Panc1 (cell line): ENCODE measurements at regions not wholly inside any gene's neighbourhood (a gene's known extent, or its start where the extent isn't known, plus 50 kb on each side); places are given as distances from the start of the nearest gene placed in this dataset.

Experiments used
- ATAC-seq: fragments of 200-7000 bp; cut with Tn5 transposase; 2 replicates; pipeline ENCODE4 v1.9.1; 2020; ENCODE audit warnings: mild to moderate bottlenecking, moderate library complexity
- BruUV-seq: library from RNA; stranded (reverse); fragments of 400-500 nt; replicated peaks from 2 replicates; lab custom pipeline; 2021; lab: Mats Ljungman, UMichigan
- CTCF ChIA-PET: fragments of 300-600 bp; sonication (Branson Sonifier 250); formaldehyde crosslinking; loops from one replicate; lab custom pipeline; 2022; ENCODE audit warnings: antibody characterized with exemption; lab: Charles Lee
- POLR2A ChIA-PET: fragments of 300-600 bp; sonication (Branson Sonifier 250); formaldehyde crosslinking; loops from one replicate; lab custom pipeline; 2022; ENCODE audit warnings: antibody characterized with exemption; lab: Charles Lee
- DNase-seq: peaks from one replicate; pipeline ENCODE4 v3.0.0-alpha.2; 2010; ENCODE audit warnings: low read depth, low spot score
- H3K27ac ChIP-seq: 2 replicates; pipeline ENCODE4 v1.5.1; 2011; ENCODE audit warnings: mild to moderate bottlenecking, low read length, inconsistent platforms
- H3K27me3 ChIP-seq: fragments of 200-500 bp; sonication (Bioruptor generic); 2 replicates; pipeline ENCODE4 v1.6.0; 2014; ENCODE audit warnings: low read length, inconsistent platforms; ENCODE audit not compliant: control insufficient read depth, insufficient read depth
- H3K36me3 ChIP-seq: fragments of 200-500 bp; sonication (Bioruptor generic); 2 replicates; pipeline ENCODE4 v1.5.1; 2014; ENCODE audit warnings: inconsistent platforms, mild to moderate bottlenecking, low read length, moderate library complexity; ENCODE audit not compliant: control insufficient read depth, insufficient read depth
- H3K4me1 ChIP-seq: 2 replicates; pipeline ENCODE4 v1.5.1; 2011; ENCODE audit warnings: inconsistent platforms, mild to moderate bottlenecking, low read length, moderate library complexity; ENCODE audit not compliant: control insufficient read depth, insufficient read depth
- H3K4me3 ChIP-seq, 2 experiments: 2 replicates each; pipeline ENCODE4 v1.5.1; 2011 to 2012; ENCODE audit warnings: low read depth in 2 of 2, low read length in 2 of 2, mild to moderate bottlenecking in 2 of 2, inconsistent platforms in 1 of 2, moderate library complexity in 1 of 2
- H3K9me3 ChIP-seq: fragments of 200-500 bp; sonication (Bioruptor generic); 2 replicates; pipeline ENCODE4 v1.5.1; 2014; ENCODE audit warnings: low read depth, mild to moderate bottlenecking, inconsistent platforms, low read length, moderate library complexity; ENCODE audit not compliant: control insufficient read depth, insufficient read depth
- POLR2AphosphoS5 ChIP-seq: IDR thresholded peaks from 2 replicates; pipeline ENCODE4 v1.6.1; 2012; ENCODE audit warnings: mild to moderate bottlenecking, low read depth, low read length, moderate library complexity
- SIN3A ChIP-seq: IDR thresholded peaks from 2 replicates; pipeline ENCODE4 v1.6.1; 2012; ENCODE audit warnings: low read depth, mild to moderate bottlenecking, low read length, moderate library complexity, borderline replicate concordance; ENCODE audit not compliant: insufficient read depth
- TCF7L2 ChIP-seq: IDR thresholded peaks from 2 replicates; pipeline ENCODE4 v1.6.1; 2011; ENCODE audit warnings: mild to moderate bottlenecking, low read depth, low read length, inconsistent platforms
- in situ Hi-C: cut with HindIII; loops from 2 replicates; pipeline ENCODE4 v1.10.0; 2016; ENCODE audit warnings: low sequenced_read_pairs, low pct_unique_long_range_greater_than_20kb
- intact Hi-C: fragments of 100-400 bp; cut with micrococcal nuclease; formaldehyde crosslinking; loops from one replicate; pipeline ENCODE4 v1.10.0; 2022; ENCODE audit not compliant: unreplicated experiment
- TF ChIP-seq, protein P1 (sequence below), 2 experiments: IDR thresholded peaks; 2 replicates each; pipeline ENCODE4 v1.6.1; 2011 to 2012; ENCODE audit warnings: low read depth in 2 of 2, control low read depth in 1 of 2, low read length in 1 of 2, mild to moderate bottlenecking in 1 of 2, moderate library complexity in 1 of 2; ENCODE audit not compliant: insufficient read depth in 1 of 2
- TF ChIP-seq, protein P2 (sequence below): fragments of 450-650 bp; IDR thresholded peaks from 2 replicates; pipeline ENCODE4 v1.5.1; 2017; ENCODE audit warnings: mild to moderate bottlenecking

DNA sequence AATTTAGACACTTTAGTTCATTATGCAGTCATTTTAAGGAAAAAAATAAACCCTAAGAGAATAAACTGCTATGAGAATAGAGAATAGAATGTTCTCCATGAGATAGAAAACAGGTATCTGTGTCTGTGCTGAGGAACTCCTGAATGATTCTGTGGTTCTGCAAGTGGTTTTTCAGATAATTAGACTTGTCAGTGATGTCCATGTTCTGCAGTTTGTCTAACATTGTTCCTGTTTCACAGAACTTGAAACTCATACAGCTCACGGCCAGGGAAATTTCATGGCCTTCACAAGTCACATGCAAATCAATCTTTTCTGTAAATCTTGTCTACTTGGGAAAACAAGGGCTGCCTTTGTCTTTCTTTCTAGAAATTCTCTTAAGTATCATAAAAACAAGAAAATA is 73.4 kb upstream of the HMGCLL1 start:
- ChIA-PET CTCF (no interaction called here), POLR2A (no interaction called here)
- Histone ChIP-seq H3K4me3 (no peak overlapping the region), H3K4me1 (no peaks in the 10 kb centered on the region), H3K27me3 (no peaks in the 10 kb centered on the region), H3K27ac (no peak overlapping the region), H3K36me3 (no peaks in the 10 kb centered on the region), H3K9me3 (no peaks in the 10 kb centered on the region)
- BruUV-seq = no TSS peak
- TF ChIP-seq POLR2AphosphoS5 (no peak), TCF7L2 (no peak), SIN3A (no peak)
- TF ChIP-seq, protein P1, sequence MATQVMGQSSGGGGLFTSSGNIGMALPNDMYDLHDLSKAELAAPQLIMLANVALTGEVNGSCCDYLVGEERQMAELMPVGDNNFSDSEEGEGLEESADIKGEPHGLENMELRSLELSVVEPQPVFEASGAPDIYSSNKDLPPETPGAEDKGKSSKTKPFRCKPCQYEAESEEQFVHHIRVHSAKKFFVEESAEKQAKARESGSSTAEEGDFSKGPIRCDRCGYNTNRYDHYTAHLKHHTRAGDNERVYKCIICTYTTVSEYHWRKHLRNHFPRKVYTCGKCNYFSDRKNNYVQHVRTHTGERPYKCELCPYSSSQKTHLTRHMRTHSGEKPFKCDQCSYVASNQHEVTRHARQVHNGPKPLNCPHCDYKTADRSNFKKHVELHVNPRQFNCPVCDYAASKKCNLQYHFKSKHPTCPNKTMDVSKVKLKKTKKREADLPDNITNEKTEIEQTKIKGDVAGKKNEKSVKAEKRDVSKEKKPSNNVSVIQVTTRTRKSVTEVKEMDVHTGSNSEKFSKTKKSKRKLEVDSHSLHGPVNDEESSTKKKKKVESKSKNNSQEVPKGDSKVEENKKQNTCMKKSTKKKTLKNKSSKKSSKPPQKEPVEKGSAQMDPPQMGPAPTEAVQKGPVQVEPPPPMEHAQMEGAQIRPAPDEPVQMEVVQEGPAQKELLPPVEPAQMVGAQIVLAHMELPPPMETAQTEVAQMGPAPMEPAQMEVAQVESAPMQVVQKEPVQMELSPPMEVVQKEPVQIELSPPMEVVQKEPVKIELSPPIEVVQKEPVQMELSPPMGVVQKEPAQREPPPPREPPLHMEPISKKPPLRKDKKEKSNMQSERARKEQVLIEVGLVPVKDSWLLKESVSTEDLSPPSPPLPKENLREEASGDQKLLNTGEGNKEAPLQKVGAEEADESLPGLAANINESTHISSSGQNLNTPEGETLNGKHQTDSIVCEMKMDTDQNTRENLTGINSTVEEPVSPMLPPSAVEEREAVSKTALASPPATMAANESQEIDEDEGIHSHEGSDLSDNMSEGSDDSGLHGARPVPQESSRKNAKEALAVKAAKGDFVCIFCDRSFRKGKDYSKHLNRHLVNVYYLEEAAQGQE (IDR thresholded peaks at IDR 0.05; ENCODE audit: insufficient read depth in 1 of 2, low read depth in 2 of 2, low read length in 1 of 2) = no peak
- TF ChIP-seq, protein P2, sequence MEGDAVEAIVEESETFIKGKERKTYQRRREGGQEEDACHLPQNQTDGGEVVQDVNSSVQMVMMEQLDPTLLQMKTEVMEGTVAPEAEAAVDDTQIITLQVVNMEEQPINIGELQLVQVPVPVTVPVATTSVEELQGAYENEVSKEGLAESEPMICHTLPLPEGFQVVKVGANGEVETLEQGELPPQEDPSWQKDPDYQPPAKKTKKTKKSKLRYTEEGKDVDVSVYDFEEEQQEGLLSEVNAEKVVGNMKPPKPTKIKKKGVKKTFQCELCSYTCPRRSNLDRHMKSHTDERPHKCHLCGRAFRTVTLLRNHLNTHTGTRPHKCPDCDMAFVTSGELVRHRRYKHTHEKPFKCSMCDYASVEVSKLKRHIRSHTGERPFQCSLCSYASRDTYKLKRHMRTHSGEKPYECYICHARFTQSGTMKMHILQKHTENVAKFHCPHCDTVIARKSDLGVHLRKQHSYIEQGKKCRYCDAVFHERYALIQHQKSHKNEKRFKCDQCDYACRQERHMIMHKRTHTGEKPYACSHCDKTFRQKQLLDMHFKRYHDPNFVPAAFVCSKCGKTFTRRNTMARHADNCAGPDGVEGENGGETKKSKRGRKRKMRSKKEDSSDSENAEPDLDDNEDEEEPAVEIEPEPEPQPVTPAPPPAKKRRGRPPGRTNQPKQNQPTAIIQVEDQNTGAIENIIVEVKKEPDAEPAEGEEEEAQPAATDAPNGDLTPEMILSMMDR = no peak
- ATAC-seq = no peak
- in situ Hi-C loops = no loop called here
- intact Hi-C loops = no loop called here
- DNase-seq = no peak

DNA sequence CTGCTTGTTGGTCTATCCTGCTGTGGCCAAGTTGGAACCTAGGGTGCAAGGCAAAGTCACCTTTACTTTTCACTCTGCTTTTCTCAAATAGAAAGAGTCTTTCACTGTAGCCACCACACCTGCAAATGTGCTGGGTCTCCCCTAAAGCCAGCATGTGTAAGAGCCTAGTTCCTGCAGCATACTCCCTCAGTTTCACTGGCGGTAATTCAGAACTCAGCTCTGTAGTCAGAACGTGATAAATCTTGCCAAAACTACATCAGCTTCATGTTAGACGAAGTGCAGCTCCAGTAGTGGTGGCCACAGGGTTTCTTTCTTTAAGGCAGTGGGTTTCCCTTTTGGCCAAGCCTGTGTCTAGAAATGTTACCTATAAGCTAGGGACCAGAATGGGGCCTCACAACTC is 72.0 kb upstream of the HMGCLL1 start:
- Histone ChIP-seq H3K9me3 (peaks cover 6% of the 10 kb centered on the region; the same call in 1 of the 2 replicates), H3K4me3 (no peak overlapping the region), H3K27me3 (no peaks in the 10 kb centered on the region), H3K4me1 (no peaks in the 10 kb centered on the region), H3K36me3 (no peaks in the 10 kb centered on the region), H3K27ac (peak overlapping the region; percentile 18; the same call in 1 of the 2 replicates)
- no peak for TF ChIP-seq POLR2AphosphoS5
- TF ChIP-seq, protein P1 (IDR thresholded peaks at IDR 0.05; ENCODE audit: insufficient read depth in 1 of 2, low read depth in 2 of 2, low read length in 1 of 2) = no peak
- TF ChIP-seq SIN3A = no peak
- TF ChIP-seq, protein P2 = no peak
- TF ChIP-seq TCF7L2 = no peak
- intact Hi-C loops (no loop called here), in situ Hi-C loops (no loop called here)
- DNase-seq = no peak
- no peak for ATAC-seq
- CTCF ChIA-PET = no interaction called here
- POLR2A ChIA-PET = interaction anchor here (0.6 kb wide), 1 partner anchor 12 kb away, joined by 3 read pairs; no protein-coding TSS in a partner anchor
- BruUV-seq = no TSS peak
